HT-29 (cell line): ENCODE measurements at regions not wholly inside any gene's neighbourhood (a gene's known extent, or its start where the extent isn't known, plus 50 kb on each side); places are given as distances from the start of the nearest gene placed in this dataset.
"Not testable (repeated sequence)": the region's sequence is repeated elsewhere in the genome, so short reads cannot be mapped to it uniquely, and the experiment has no call there.

Experiments
- DNase-seq: peaks from one replicate; pipeline ENCODE4 v3.0.0-alpha.2; 2015; ENCODE audit warnings: low spot score

- no peak for DNase-seq
Measured at GRCh38 chr4:60327651-60328050, 872.5 kb upstream of the ADGRL3 start.

DNA sequence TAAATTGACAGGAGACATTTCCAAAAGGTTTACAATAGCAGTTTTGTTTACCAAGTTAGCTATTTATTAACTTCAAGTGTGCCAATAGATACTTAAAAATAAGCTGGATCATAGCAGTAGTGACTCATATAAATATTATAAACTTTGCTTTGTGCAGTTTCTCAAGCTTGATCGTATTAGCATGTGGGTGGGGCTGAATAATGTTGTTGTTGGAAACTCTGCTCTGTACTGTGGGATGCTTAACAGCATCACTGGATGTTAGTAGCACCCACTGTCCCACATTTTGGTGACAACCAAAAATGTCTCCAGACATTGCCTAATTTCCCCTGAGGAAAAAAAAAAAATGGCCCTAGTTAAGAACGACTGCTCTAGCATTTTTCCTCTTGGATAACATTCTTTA lies 855.2 kb upstream of the ADGRL3 start:
- no peak for DNase-seq

DNA sequence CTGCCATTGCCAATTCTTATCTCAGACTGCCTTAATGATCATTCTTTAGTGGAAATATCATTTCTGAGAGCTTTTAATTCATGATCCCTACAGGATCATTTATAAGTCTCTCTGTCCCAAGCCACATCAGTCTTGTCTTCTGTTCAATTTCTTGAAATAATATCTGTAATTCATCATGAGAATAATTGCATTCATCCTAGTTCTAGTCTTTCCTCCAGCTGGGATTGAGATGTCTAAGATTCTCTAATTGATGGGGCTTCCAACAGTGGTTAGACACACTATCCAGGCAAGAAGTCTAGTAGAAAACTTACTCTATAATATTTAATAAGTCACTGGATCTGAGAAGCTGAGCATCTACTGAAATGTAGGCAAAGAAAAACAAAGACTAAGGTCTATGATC lies 854.7 kb upstream of the ADGRL3 start:
- DNase-seq: no peak

DNA sequence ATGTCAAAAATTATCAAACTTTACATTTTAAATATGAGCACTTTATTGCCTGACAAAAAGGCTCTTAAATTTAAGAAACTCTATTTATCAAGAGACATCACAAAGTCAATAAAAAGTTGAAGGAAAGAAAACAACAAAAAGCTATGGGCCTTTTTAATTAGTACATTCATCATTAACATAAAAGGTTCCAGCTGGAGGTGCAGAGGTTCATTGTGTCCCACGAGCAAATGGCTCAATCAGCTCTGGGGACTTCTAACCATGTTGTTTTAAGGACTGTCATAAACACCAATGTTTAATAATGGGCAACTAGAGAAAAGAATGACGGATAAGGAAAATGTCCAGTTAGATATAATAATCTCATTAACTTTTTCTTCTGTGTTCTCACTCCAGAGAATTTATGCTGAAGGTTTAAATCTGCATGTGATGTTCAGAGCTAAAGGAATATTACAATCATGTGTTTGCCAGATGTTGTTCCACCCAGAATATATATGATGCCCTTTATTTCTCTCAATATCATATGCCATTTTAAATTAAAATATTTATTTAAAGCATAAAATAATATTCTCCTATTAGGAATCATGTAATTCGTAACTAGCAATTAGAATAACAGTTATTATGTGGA lies 840.3 kb upstream of the ADGRL3 start:
- no peak for DNase-seq

GRCh38 chr4:60365176-60365575 lies 835.0 kb upstream of the ADGRL3 start:
- no peak for DNase-seq

- no peak for DNase-seq
Measured at GRCh38 chr4:60366661-60367060, 833.5 kb upstream of the ADGRL3 start.

- no peak for DNase-seq
Measured at GRCh38 chr4:60368986-60369385, 831.1 kb upstream of the ADGRL3 start.

- DNase-seq: no peak
Measured at GRCh38 chr4:60378010-60378409, 822.1 kb upstream of the ADGRL3 start.

GRCh38 chr4:60384516-60384915 lies 815.6 kb upstream of the ADGRL3 start:
- no peak for DNase-seq

- DNase-seq: no peak
Measured at GRCh38 chr4:60389633-60390032, 810.5 kb upstream of the ADGRL3 start.

DNA sequence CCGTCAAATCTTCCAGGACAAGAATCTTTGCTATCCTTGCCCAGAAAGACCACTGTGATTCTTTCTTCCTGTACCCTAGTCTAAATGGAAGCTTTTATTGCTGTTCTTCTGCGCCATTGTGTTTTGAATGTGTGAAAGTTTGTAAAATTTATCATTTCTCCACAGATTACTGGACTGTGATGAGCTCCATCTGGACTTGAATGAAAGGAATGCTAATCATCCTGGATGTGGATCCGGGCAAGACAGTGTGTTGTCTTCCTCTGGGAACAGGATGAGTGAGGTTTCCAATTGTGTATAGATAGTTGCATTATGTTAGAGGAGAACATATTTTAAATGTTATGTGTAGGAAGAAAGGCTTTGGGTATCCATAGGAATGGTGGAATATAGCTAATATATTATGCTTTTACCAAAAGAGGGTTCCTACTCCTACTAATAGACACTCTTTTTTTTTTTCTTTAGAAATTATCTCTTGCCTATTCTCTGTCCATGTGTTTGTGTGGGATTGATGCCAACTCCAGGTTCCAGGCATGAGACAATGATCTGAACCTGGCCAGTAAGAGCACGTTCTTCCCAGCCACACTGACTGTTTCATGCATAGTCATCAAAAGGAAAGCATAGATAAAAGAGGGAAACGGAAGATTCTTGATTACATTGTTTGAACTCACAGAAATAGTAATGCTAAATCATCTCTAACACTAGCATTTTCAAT lies 803.6 kb upstream of the ADGRL3 start:
- no peak for DNase-seq

GRCh38 chr4:60400593-60400992 lies 799.5 kb upstream of the ADGRL3 start:
- no peak for DNase-seq

- no peak for DNase-seq
Measured at GRCh38 chr4:60404027-60404426, 796.1 kb upstream of the ADGRL3 start.

DNA sequence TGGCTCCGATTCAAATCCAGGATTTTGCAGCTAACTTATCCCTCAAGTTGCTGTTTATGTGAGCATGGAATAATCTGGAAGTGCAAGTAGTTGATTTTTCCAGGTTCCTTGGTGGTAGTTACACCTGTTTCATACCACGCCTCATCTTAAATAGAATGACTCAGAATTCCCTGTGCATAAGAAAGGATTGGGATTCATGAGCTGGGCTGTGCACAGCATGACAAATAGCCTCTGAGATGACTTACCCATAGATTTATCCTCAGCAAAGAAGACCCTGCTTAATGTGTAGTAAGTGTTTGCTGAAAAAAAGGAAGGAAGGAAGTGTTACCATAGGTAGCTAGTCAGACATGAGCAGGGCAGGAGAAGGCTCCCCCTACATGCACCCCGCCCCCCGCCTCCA lies 777.7 kb upstream of the ADGRL3 start:
- no peak for DNase-seq

GRCh38 chr4:60423573-60424184 lies 776.4 kb upstream of the ADGRL3 start:
- not testable (repeated sequence) for DNase-seq

DNA sequence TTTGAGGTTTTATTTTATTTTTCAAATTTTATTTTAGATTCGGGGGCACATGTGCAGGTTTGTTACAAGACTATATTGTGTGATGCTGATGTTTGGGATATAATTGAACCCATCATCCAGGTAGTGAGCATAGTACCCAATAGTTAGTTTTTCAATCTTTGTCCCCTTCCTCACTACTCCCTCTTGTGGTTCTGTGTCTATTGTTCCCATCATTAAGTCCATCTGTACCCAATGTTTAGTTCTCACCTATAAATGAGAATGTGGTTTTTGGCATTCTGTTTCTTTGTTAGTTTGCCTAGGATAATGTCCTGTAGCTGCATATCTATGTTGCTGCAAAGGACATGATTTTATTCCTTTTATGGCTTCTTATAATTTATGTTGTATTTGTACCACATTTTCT lies 767.2 kb upstream of the ADGRL3 start:
- DNase-seq: no peak

DNA sequence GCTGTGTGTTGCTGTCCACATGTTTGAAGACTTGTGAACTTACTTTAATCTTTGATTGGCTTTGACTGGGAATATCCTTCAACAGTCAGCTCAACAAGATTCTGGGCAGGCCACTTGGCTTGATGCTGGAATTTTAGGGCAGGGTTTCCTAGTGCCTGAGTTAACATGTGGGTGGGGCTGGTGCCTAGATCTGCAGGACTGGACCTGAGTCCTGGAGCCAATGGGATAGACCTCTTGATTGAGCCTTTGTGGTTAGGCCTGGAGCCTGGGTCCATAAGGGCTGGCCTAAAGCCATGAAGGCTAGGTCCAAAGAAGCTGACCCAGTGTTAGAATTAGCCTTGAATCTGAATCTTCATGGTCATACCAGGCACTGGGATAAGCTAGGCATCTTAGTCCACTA lies 757.1 kb upstream of the ADGRL3 start:
- DNase-seq: no peak

- DNase-seq: no peak
Measured at GRCh38 chr4:60443796-60444195, 756.3 kb upstream of the ADGRL3 start.

DNA sequence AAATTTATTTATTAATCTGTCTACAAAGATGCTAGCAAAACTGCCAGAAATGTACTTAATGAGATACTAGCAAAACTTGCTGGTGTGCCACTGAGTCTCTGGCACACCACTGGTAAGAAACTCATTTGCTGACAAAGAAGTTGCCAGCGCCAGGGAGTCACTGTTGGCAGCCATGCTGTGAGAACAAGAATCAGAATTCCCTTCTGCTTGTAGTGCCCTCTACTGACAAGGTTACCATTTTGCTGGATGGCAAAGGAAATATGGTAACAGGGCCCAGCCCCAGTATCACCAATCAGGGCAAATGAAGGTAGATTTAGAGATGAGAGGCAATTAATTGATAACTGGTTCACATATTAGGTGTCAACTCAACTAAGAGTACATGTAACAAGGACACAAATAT lies 750.1 kb upstream of the ADGRL3 start:
- DNase-seq: no peak

GRCh38 chr4:60452266-60452665 lies 747.9 kb upstream of the ADGRL3 start:
- no peak for DNase-seq

GRCh38 chr4:60455380-60455779 lies 744.7 kb upstream of the ADGRL3 start:
- no peak for DNase-seq

- no peak for DNase-seq
Measured at GRCh38 chr4:60461551-60461950, 738.6 kb upstream of the ADGRL3 start.

DNA sequence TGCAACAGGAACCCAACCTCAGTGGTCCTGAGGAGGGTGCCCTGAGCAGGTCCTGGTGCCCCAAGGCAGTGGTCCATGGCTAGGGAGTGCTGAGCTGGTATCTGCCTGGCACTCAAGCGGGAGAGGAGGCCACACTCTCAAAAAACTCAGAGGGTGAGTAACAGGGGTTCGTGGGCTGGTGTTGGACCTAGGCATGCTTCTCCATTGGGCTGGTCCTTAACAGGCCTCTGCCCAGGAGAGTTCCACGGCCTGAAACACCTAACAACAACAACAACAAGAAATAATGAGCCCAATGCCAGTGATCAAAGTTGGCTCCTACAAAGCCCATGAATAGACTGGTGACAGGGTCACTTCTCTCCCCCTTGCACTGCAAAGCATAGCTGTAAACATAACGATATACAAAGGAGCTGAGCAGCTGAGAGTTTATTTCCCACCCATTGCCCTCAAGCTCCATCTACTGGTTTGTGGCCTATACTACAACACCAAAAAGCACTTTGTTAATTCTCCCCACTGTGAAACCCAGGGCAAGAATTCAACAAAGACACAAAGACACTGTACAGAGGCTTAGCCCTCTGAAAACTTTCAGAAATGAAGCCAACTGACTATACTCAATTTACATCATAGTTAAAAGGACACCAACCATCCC lies 736.1 kb upstream of the ADGRL3 start:
- peak; percentile 3 for DNase-seq
